ENCODE measurements at regions not wholly inside any gene's neighbourhood (a gene's known extent, or its start where the extent isn't known, plus 50 kb on each side); places are given as distances from the start of the nearest gene placed in this dataset.
"Not testable (repeated sequence)": the region's sequence is repeated elsewhere in the genome, so short reads cannot be mapped to it uniquely, and the experiment has no call there.

DNA sequence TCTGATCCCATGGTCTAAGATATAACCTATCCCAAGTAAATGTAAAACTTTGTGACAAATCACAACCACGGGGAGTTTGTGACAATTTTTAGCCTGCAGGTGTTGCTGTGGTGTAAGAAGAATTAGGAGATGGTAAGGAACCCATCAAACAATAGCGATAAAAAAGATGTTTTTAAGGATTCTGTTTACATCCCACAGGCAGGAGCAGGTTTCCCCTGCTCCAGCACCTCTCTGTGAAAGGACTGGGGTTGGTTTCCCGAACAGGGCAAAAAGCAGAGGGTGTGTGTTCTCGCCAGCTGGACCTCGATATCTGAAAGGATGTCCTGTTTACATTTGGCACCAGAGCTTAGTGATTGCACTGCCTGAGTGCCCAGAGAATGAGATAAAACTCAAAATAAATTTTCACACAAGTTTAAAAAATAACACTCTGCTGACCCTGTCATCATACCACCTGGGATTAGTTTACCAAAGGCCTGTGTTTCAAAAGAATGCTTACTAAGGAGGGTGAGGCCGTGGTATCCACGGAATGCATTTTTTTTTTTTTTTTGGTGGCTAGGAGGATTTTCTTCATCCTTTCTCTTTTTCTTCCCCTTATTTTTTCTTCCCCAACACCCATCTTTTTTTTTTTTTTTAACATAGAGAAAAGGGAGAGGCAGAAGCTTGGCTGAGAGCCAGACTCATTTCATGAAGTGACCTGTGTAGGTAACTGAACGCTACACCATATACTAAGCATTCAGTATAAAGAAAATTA, 151.8 kb upstream of the DPH6 start:
- DNase-seq: no peak

DNA sequence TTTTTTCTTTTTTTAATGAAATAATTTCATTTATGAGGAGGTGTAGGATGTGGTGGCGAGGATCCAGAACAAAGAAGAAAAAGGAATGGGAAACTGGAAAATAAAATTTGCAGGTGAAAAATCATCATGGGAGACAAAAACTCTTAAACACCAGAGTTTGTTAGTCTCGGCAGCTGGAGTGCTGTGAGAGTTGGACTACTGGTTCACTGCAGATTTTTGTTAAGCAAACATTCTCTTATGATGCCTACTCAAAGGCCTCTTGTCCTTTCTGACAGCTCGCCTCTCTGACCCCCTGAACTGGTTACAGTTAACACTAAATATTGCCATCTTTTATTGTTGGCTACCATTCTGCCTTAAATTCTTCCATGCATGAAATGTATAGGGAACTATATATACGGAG, 152.4 kb upstream of the DPH6 start:
- no peak for DNase-seq

DNA sequence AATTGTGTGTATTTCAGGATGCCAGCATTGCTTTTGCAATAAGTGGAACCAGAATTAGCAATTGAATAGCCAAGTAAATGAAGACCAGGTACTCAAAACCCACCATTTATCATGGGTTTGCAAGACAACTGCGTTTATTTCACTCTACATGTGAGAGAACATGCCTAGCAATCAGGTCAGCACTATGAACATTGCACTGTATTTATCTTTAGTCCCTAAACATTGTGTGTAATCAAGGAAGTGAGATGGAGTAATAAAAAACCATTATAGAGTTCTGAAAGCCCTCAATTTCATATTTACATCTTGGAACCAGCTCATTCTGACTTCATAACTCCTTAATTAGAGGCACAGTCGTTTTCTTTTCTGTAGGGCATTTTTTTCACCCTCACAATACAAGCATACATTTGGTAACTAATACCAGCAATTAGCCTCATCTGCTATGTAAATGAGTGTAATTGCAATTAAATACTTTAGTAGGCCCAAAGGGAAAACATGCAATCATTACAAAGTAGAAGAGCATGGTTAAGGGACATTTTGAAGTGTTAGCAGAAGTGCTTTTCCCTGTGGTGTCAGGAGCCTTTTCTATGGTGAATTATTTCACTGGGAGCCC, 153.1 kb upstream of the DPH6 start:
- DNase-seq: no peak

DNA sequence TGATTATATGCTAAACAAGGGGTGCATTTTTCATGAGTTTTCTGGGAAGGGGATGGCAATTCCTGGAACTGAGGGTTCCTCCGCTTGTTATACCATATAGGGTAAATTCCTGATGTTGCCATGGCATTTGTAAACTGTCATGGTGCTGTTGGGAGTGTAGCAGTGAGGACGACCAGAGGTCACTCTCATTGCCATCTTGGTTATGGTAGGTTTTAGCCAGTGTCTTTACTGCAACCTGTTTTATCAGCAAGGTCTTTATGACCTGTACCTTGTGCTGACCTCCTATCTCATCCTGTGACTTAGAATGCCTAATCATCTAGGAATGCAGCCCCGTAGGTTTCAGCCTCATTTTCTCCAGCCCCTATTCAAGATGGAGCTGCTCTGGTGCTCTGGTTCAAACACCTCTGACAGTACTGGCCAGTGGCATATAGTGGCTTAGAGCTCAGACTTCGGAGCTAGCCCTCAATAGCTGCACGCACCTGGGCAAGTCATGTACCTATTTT, 154.2 kb upstream of the DPH6 start:
- DNase-seq: not testable (repeated sequence)

DNA sequence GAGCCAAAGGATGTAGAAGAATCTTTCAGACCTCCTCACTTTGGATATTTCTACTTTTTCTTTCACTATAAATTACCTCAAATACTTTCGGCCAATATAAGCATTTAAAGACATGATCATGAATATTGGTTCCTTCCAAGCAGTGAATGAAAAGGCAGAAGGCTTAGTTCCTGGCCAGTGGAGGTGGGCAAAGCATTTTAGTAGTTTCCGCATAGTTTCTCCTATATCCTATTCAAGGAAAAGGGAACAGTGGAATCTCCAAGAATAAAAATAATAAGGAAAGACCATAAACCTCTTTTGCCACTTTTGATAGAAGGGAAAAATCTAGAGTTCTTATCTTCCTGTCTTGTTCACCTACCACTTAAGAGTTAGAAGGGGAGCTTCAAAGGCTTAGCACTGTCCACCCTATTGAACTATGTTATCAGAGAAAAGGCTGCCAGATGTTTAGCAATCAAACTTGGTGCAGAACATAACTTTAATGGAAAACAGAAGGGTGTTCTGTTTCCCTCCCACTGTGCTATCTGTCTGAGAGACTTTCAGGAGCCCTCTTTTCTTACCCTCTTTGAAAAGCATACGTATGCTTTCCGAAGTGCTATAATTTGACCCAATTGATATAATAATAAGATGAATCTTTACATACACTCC, 155.6 kb upstream of the DPH6 start:
- DNase-seq: no peak

DNA sequence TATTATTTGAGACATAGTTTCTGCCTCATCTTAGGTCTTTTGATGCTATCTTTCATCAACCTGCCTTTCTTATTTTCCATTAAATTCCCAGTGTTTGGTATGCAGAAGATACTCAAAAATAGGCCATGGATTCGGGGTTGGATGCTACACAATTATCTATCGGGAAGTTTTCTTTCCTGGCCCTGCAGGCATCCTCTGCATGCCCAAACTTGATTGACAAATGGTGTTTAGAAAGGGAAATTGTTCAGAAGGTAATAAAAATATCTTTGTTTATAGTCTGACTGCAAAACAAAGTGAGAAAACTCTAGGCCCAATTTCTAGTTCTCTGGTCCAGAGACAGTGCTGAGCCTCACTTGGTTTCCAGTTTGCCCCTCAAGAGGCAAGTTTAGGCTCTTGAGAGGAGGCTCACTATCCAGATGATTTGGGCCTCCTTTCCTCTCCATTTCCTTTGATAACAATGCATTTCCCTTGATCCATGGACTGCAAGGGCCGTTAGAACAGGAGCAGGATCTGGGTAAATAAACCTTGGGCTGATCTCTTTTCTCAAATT, 157.1 kb upstream of the DPH6 start:
- no peak for DNase-seq

DNA sequence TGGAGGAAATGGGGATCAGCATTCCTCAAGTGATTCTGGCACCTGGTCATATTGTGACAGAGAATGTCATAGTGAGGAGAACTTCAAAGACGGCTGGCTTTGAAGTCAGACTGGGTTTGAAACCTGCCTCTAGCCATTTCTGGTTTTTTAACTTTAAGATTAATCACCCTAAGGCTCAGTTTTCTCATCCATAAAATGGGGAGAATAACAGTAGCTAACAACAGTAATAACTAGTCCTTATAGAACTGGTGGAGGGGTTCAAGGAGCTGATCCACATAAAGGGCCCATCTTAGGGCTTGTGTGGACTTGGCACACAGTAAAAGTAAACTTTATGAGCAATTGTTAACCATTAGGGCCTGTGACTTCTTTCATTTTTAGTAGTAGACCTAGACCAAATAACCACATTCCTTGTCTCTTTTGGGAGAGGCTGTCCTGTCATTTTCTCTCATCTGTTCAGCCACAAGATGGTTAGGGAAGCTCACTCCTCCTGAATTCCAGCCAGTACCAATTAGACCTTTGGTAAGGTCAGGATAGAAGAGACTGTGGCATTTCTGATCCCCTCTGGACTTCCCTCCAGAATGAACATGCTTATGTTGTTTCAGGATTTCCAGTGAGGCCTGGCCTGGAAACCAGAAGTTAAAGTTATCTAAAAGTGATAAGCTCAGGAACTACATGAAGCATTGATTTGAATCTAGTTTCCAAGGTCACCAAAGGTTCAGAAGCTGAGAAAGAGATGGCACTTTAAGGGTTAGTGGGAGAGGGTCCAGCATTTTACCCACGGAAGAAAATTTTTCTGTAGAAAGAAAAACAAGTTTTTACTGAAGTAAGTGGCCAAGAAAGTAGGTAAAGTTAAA, 159.3 kb upstream of the DPH6 start:
- no peak for DNase-seq

DNA sequence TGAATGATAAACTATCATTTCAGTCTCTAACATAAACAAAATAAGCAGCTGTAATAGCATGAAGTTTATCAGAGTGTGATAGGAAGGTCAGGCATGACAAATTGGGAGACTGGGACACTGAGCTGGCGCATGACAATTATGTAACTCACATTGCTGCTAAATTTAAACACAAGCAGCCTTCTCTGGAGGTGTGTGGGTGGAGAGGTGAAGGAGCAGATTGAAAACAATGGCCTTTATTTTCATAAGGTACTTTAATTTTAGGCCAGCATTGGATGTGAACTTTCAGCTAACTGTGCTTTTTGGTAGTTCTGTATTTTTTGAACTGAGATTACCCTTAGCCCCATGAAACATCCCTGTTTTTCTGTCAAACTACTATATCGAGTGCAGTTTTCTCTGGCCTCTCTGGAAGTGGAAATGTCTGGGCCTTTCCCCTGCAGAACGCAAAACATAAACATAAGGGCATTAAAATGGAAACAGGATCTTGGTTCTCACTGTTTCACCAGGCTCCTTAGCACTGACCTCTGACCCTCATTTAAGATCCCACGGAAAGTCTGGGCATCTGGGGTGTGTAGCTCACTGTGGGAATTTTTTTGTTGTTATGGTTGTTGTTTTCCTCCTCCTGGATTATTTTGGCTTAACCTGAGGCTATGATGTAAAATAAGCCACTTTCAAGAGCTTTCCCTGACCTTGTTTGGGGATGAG, 160.1 kb upstream of the DPH6 start:
- DNase-seq: no peak

DNA sequence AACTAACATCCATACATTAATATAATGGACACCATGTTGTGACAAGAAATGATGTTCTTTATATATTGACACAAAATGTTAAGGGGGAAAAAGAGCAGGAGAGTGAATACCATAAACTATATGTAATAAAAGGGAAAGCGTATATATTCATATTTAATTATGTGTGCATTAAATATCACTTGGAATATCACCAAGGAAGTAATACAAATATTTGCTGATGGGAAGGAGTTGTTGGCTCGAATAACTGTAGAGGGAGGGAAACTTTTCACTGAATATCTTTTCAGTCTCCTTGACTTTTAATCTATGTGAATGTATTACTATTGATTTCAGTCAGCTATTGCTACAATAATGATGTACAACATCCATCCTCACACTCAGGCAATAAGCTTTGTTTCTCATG, 167.0 kb upstream of the DPH6 start:
- DNase-seq: no peak

DNA sequence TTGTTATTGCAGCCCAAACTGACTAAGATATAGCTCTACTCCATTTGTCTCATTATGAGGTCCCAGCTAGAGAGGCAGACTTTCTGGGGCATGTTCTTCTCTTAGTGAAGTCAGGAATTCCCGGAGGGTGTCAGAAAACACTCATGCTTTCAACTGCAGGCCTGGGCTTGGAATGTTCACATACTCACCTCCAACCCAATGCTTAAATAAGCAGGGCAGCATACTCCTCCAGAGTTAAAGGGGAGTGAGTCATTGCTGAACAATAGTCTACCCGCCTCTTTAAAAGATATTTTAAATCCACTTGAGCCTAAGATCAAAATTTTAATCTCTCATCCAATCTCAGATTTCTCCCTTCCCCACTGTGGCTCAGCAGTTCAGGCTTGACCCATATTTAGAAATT, 167.8 kb upstream of the DPH6 start:
- DNase-seq: no peak

DNA sequence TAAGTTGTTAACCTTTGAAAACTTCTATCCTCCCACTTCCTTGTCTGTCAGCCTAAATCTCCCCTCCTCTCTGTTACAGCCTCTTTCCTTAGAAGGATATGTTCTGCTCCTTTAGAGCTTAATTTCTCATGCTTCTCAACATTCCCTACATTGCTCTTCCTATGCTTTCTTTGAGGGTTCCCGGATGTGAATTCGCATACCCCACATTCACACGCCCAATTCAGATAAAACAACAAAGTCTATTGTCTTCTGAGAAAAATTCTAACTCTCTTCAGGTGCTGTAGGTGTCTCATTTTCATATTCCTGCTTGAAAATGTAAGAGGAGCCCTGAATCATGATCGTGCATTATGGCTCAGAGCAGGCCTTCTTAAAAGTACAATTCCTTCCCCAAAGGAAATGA, 171.8 kb upstream of the DPH6 start:
- DNase-seq: no peak

DNA sequence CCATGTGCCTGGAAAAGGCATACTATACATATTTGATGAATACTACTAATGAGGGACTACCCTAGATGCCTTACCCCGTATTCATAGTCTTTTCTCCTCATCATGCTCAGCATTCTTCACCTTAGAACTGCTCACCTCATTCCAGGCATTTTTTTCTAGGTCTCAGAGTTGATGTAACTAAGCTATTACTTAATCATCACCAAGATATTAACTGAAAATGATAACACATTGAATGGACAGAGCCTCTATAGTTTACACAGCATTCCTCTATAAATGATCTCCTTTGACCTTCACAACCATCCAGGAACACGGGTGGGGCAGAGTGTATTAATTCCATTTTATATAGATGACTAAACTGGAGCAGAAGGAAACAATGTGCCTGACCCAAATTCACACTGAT, 174.1 kb upstream of the DPH6 start:
- DNase-seq: no peak

DNA sequence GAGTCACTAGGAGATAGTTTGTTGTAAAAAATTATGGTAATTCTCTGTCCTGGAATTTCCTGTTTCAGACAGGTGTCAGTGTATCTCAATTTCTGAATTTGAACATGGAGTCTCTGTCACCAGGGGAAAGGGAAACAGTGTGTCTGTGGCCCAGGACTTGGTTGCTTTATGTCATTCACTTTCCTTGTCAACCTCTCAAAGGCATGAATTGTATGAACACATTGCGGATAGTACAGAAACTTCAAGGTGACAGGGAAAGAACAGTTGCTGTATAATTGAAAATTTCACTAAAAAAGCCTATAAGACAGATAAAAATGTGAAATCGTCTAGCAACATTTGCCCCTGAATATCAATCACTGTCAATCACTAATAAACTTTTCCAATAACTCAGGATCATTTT, 175.0 kb upstream of the DPH6 start:
- no peak for DNase-seq

DNA sequence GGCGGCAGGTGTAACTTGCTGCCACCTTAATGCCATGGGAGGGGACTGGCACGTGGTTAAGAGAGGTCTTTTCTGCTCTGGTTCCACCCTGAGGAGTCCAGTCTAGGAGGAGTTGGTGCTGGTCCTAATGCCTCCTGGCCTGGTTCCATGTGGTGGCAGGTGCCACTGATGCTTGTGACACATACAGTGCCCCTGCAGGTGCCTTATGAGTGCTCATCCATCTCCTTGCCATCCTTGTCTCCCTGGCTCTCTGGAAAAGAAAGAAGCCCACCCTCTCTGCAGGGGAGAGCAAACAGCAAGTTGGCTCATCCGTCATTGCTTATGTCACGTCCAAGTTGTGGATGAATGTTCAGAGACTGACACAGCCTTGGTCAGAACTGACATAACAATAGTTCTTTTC, 175.8 kb upstream of the DPH6 start:
- DNase-seq: no peak

DNA sequence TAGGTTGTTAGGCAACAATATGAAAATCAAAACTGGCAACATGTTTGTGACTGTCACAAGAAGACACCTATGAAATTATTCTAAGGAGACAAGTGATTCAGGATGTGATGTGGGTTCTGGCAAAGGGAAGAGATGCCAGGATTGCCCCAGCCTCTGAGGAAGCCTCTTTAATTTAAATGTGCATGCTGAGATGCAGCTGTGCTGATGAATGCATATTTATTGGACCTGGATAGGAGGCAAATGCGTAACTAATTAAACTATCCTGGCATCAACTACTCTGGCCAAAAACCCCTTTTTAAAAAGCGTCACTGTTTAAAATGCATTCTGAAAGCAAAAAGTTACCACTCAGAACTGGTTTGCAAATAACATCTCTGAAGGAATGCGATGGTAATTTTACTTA, 176.5 kb upstream of the DPH6 start:
- DNase-seq: no peak

DNA sequence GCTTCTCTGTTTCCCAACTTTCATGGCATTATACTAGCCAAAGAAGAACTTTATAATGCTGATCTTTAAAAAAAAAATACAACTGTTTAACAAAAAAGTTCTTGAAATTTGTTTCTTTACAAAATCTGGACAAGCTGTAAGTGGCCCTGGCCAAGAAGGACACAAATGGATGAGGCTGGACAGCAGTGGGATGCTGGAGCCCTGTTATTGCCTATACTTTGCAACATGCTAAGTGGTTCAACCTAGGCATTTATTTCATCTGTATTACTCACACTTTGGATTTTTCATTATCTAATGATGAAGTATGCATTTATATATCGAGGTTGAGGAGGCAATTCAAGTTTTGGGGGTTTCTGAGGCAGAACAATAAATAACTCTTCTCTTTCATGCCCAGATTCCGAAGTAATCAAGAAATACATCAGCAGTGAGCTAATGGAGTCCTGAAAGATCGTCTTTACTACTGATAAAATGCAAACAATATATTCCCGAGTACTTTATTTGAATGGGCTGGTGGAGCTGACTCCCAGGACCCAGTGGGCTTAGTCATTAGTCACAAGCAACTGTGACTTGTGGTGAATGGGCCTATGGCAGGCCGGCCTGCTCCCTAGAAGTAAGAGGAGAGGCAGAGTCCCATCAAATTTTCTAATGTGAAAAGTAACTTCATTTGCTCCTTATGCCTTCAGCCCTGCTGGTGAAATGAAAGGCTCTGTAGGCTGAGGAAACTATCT, 177.3 kb upstream of the DPH6 start:
- no peak for DNase-seq

DNA sequence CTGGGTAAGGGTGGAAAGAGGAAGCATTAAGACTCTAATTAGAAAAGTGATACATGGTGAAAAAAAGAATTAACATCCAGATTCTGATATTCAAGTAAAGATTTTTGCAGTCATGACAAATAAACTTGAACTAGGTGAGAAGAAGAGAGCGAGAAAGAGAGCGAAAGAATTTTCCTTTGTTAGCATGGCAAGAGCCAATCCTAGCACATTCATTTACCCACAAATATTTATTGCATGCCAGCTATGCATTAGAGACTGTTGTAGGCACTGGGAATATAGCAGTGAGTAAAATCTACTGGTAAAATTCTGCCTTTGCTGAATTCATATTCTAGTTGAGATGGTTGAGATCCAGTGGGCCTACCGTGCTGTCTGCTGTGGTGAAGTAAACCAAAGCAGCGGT, 177.9 kb upstream of the DPH6 start:
- DNase-seq: no peak

DNA sequence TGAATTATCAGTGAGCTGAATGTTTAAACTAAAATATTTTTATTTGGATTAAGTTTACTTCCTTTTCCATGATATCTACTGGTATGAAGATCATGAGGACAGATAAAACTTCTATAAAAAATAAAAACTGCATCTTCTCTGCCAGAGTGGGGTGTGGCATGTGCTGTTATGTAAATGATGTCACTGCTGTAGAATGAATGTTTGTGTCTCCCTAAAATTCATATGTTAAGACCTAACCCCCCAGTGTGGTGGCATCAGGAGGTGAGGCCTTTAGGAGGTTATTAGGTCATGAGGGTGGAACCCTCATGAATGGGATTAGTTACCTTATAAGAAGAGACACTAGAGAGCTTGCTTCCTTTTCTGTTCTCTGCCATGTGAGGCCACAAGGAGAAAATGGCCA, 178.7 kb upstream of the DPH6 start:
- DNase-seq: no peak

DNA sequence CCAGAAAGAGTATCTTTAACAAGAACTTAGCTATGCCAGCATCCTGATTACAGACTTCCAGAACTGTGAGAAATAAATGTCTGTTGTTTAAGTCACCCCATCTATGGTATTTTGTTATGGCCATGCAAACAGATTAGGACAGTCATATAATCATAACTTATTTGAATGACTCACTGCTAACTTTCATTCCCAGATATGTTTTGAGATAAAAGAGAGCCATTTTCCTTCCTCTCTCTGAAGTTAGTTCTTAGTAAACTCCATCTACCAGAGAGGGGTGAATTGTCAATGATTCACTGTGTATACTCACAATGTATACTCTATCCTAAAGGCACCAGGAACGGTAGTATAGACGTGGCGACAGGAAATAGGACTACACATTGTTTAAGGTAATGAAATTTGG, 179.4 kb upstream of the DPH6 start:
- DNase-seq: no peak

DNA sequence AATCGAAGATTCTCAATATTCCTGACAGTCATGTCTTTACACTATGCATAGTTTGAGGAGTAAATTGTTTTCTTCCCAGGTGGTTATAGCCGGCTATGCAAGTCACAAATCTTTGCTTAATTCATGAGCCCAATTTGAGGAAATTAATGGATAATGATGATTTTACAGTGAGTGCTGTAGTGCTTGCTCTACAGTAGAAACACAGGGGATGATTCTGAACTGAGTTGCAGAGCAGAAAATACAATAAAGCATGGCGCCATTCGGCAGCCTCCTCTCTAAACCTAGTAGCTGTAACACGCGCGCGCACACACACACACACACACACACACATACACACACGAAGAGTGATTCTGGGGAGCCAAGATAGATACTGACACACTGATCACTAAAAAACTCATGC, 181.7 kb upstream of the DPH6 start:
- DNase-seq: no peak

DNA sequence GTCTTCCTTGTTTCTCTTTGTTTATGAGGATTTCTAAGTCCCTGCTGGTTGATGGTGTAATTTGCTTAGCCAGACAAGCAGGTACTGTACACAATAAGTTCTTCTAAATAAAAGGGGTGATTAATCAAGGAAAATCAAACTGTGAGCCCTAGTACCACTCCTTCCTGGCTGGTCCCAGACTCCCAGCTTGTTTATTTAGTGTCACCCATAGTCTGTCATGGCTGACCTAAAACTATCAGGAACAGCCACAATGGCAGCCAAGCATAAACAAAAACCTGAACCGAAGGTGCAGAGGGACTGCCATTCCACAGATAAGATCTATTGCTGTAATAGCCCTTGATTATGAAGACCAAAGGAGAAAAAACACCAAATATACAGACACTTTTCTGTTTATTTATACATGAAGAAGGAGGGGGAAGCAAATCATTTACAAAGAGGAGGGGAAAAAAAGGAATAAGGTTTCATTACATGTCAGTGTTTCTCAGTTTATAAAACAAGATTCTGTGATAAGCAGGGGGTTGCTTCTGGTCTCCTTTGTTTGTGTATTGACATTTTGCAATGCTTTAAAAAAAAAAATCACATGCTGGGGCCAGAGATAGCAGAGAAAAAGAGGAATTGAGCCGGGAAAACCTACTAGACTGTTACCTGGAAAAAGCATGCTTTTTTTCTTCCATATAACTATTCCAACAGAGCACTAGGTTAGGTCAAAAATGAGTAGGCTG, 182.4 kb upstream of the DPH6 start:
- DNase-seq: no peak
